Mesendoderm (in vitro differentiated cells): ENCODE measurements at regions not wholly inside any gene's neighbourhood (a gene's known extent, or its start where the extent isn't known, plus 50 kb on each side); places are given as distances from the start of the nearest gene placed in this dataset.
"Not testable (repeated sequence)": the region's sequence is repeated elsewhere in the genome, so short reads cannot be mapped to it uniquely, and the experiment has no call there.

ENCODE experiments used
- DNase-seq: peaks from one replicate; pipeline ENCODE4 v3.0.0; 2013
- H2AK5ac ChIP-seq: 2 replicates; pipeline ENCODE4 v1.6.1; 2013; ENCODE audit warnings: low read length, inconsistent platforms
- H2BK120ac ChIP-seq: 2 replicates; pipeline ENCODE4 v1.6.1; 2013; ENCODE audit warnings: low read depth, mild to moderate bottlenecking, low read length, moderate library complexity, mixed read lengths
- H2BK15ac ChIP-seq: replicated peaks from 2 replicates; pipeline ENCODE4 v1.6.1; 2013; ENCODE audit warnings: low read depth, mild to moderate bottlenecking, moderate library complexity
- H2BK5ac ChIP-seq: 2 replicates; pipeline ENCODE4 v1.6.1; 2013; ENCODE audit warnings: low read length, inconsistent platforms
- H3K18ac ChIP-seq: 2 replicates; pipeline ENCODE4 v1.6.1; 2013; ENCODE audit warnings: mild to moderate bottlenecking, low read length, mixed read lengths
- H3K23ac ChIP-seq: one replicate; pipeline ENCODE4 v1.6.1; 2013; ENCODE audit warnings: low read length
- H3K27ac ChIP-seq: 2 replicates; pipeline ENCODE4 v1.5.1; 2013; ENCODE audit warnings: low read depth, mild to moderate bottlenecking, inconsistent platforms, low read length, moderate library complexity
- H3K27me3 ChIP-seq: 2 replicates; pipeline ENCODE4 v1.6.1; 2013; ENCODE audit warnings: low read length, control low read depth, mild to moderate bottlenecking, inconsistent platforms; ENCODE audit not compliant: insufficient read depth, poor library complexity
- H3K36me3 ChIP-seq: 2 replicates; pipeline ENCODE4 v1.6.1; 2013; ENCODE audit warnings: low read length, inconsistent platforms; ENCODE audit not compliant: control insufficient read depth, insufficient read depth
- H3K4ac ChIP-seq: one replicate; pipeline ENCODE4 v1.6.1; 2013; ENCODE audit warnings: low read depth, mild to moderate bottlenecking, low read length, moderate library complexity
- H3K4me1 ChIP-seq: 2 replicates; pipeline ENCODE4 v1.6.1; 2013; ENCODE audit warnings: low read depth, low read length, inconsistent platforms; ENCODE audit not compliant: control insufficient read depth
- H3K4me2 ChIP-seq: 2 replicates; pipeline ENCODE4 v1.6.1; 2013; ENCODE audit warnings: low read length
- H3K4me3 ChIP-seq: 2 replicates; pipeline ENCODE4 v1.5.1; 2013; ENCODE audit warnings: mild to moderate bottlenecking, low read length
- H3K56ac ChIP-seq: one replicate; pipeline ENCODE4 v1.6.1; 2013; ENCODE audit warnings: low read length
- H3K79me1 ChIP-seq: 2 replicates; pipeline ENCODE4 v1.6.1; 2013; ENCODE audit warnings: low read length, inconsistent platforms
- H3K79me2 ChIP-seq: 2 replicates; pipeline ENCODE4 v1.6.1; 2013; ENCODE audit warnings: mild to moderate bottlenecking, low read length; ENCODE audit not compliant: control insufficient read depth, insufficient read depth
- H3K9ac ChIP-seq: 2 replicates; pipeline ENCODE4 v1.6.1; 2013; ENCODE audit warnings: low read length, inconsistent platforms
- H4K5ac ChIP-seq: one replicate; pipeline ENCODE4 v1.6.1; 2013; ENCODE audit warnings: low read length
- H4K8ac ChIP-seq: one replicate; pipeline ENCODE4 v1.6.1; 2013; ENCODE audit warnings: low read depth, mild to moderate bottlenecking, control low read depth, low read length, moderate library complexity
- WGBS: extraction: QIAGEN DNeasy Blood & Tissue Kit; methylation state at CpG from one replicate; pipeline ENCODE4 v1.1.7; 2013; ENCODE audit warnings: low lambda C conversion rate, missing lambda C conversion rate; ENCODE audit not compliant: insufficient coverage; ENCODE audit errors: extremely low coverage; 5-methylcytosine and 5-hydroxymethylcytosine counted together

DNA sequence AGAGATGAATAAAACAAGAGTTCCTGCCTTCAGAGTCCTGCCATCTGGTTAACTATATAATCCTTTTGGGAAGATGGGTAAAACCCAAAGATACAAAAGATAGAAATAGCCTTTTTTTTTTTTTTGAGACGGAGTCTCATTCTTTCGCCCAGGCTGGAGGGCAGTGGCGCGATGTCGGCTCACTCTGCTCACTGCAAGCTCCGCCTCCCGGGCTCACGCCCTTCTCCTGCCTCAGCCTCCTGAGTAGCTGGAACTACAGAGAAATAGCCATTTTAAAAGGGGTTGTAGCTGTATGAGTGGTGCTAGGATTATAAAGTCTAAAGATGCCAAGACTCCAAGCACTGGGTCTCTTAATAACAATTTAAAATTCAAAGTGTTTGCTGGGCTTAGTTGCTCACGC lies 97.2 kb downstream of the KDR start:
- H4K8ac ChIP-seq: no peak overlapping the region
- no peak overlapping the region for H3K18ac ChIP-seq
- DNase-seq: no peak
- H3K36me3 ChIP-seq: no peaks in the 10 kb centered on the region
- H3K4me3 ChIP-seq: no peak overlapping the region
- H2AK5ac ChIP-seq: no peak overlapping the region
- no peak overlapping the region for H3K4me2 ChIP-seq
- no peak overlapping the region for H2BK15ac ChIP-seq
- H3K27ac ChIP-seq: no peak overlapping the region
- no peak overlapping the region for H4K5ac ChIP-seq
- H3K79me2 ChIP-seq: no peaks in the 10 kb centered on the region
- no peak overlapping the region for H2BK120ac ChIP-seq
- no peak overlapping the region for H2BK5ac ChIP-seq
- peaks cover 6% of the 10 kb centered on the region for H3K4me1 ChIP-seq
- H3K23ac ChIP-seq: no peak overlapping the region
- H3K4ac ChIP-seq: no peak overlapping the region
- no CpG with 5 or more reads among the region's 9 CpGs for WGBS
- H3K9ac ChIP-seq: no peak overlapping the region
- H3K27me3 ChIP-seq: no peaks in the 10 kb centered on the region
- H3K56ac ChIP-seq: no peak overlapping the region
- H3K79me1 ChIP-seq: no peaks in the 10 kb centered on the region

- Histone ChIP-seq H3K4ac (no peak overlapping the region), H3K79me1 (no peaks in the 10 kb centered on the region), H2BK120ac (no peak overlapping the region), H2BK15ac (no peak overlapping the region), H4K5ac (no peak overlapping the region), H3K4me2 (no peak overlapping the region), H3K27me3 (no peaks in the 10 kb centered on the region), H2BK5ac (no peak overlapping the region), H3K56ac (no peak overlapping the region), H3K4me1 (peaks cover 4% of the 10 kb centered on the region), H3K23ac (no peak overlapping the region), H4K8ac (no peak overlapping the region), H3K9ac (no peak overlapping the region), H2AK5ac (no peak overlapping the region), H3K79me2 (no peaks in the 10 kb centered on the region), H3K18ac (no peak overlapping the region), H3K4me3 (no peak overlapping the region), H3K27ac (no peak overlapping the region), H3K36me3 (no peaks in the 10 kb centered on the region)
- DNase-seq: no peak
- no CpG with 5 or more reads among the region's 2 CpGs for WGBS
Measured at GRCh38 chr4:55027596-55027995, 97.8 kb downstream of the KDR start.

GRCh38 chr4:55025456-55025855 lies 99.9 kb downstream of the KDR start:
- not testable (repeated sequence) for H3K4ac ChIP-seq, H2BK15ac ChIP-seq, H3K4me3 ChIP-seq, H3K23ac ChIP-seq, H2AK5ac ChIP-seq, H4K8ac ChIP-seq, H3K18ac ChIP-seq, H3K4me1 ChIP-seq, DNase-seq, H3K27ac ChIP-seq, H2BK5ac ChIP-seq, H3K56ac ChIP-seq, H3K9ac ChIP-seq, H3K4me2 ChIP-seq, H3K27me3 ChIP-seq, H3K36me3 ChIP-seq, H4K5ac ChIP-seq, H2BK120ac ChIP-seq, H3K79me1 ChIP-seq, H3K79me2 ChIP-seq
- WGBS: no CpG with 5 or more reads among the region's 6 CpGs

GRCh38 chr4:55023030-55023429 lies 102.4 kb downstream of the KDR start:
- H3K36me3 ChIP-seq: no peaks in the 10 kb centered on the region
- WGBS: 100% methylated on average over 1 of the region's 2 CpGs
- no peak overlapping the region for H3K9ac ChIP-seq
- no peak overlapping the region for H2AK5ac ChIP-seq
- no peak overlapping the region for H2BK120ac ChIP-seq
- H4K8ac ChIP-seq: no peak overlapping the region
- H2BK5ac ChIP-seq: no peak overlapping the region
- no peak overlapping the region for H3K4me3 ChIP-seq
- no peaks in the 10 kb centered on the region for H3K27me3 ChIP-seq
- no peak overlapping the region for H3K56ac ChIP-seq
- no peaks in the 10 kb centered on the region for H3K4me1 ChIP-seq
- H4K5ac ChIP-seq: no peak overlapping the region
- no peak overlapping the region for H3K4ac ChIP-seq
- no peaks in the 10 kb centered on the region for H3K79me1 ChIP-seq
- DNase-seq: no peak
- no peak overlapping the region for H3K27ac ChIP-seq
- H3K79me2 ChIP-seq: no peaks in the 10 kb centered on the region
- no peak overlapping the region for H2BK15ac ChIP-seq
- H3K4me2 ChIP-seq: no peak overlapping the region
- no peak overlapping the region for H3K18ac ChIP-seq
- H3K23ac ChIP-seq: no peak overlapping the region

DNA sequence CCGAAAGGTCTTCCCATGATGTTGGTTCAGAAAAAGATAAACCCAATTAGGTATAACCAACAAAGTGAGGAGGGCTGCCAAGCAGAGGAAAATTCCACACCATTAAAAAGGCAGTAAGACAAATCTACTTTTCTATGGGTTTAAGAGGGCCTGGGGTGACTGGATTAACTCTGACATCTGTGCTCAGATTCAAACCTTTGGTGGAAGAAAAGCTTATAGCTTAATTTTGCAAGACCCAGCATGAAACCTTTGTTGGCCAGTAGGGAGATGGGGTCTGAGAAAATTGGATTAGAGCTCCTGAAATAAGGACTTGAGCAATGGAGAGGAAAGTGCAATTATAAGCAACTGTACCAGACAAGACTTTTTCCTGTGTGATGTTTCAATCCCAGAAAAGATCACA lies 104.2 kb downstream of the KDR start:
- no peaks in the 10 kb centered on the region for H3K79me2 ChIP-seq
- H3K27ac ChIP-seq: no peak overlapping the region
- H2BK120ac ChIP-seq: no peak overlapping the region
- no peak overlapping the region for H3K4me2 ChIP-seq
- H4K5ac ChIP-seq: no peak overlapping the region
- no CpG with 5 or more reads among the region's 1 CpG for WGBS
- no peaks in the 10 kb centered on the region for H3K36me3 ChIP-seq
- H4K8ac ChIP-seq: no peak overlapping the region
- no peak overlapping the region for H3K56ac ChIP-seq
- H3K27me3 ChIP-seq: no peaks in the 10 kb centered on the region
- no peaks in the 10 kb centered on the region for H3K79me1 ChIP-seq
- no peak overlapping the region for H3K9ac ChIP-seq
- no peaks in the 10 kb centered on the region for H3K4me1 ChIP-seq
- no peak overlapping the region for H3K18ac ChIP-seq
- no peak overlapping the region for H2BK15ac ChIP-seq
- DNase-seq: no peak
- H3K4ac ChIP-seq: no peak overlapping the region
- no peak overlapping the region for H2AK5ac ChIP-seq
- no peak overlapping the region for H3K4me3 ChIP-seq
- H2BK5ac ChIP-seq: no peak overlapping the region
- no peak overlapping the region for H3K23ac ChIP-seq

DNA sequence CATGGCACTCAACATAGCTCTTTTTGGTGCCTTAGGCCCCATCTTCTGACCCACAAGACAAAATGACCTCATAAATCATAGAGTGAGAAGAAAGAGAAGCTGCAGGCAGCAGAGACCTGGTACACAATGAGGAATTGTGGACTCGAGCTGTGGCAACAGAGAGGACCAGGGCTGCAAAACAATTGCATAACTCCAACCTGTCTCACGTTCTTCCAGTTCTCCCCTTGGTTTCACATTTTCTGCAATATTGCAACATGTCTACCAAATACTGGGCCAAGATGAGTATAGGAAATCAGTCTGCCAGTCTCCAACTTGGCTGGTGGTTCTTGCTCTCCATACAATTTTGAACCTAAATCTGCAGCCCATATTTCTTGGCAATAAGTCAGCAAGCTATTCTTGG lies 105.3 kb downstream of the KDR start:
- Histone ChIP-seq H3K4me3 (no peak overlapping the region), H3K18ac (no peak overlapping the region), H3K56ac (no peak overlapping the region), H3K79me1 (no peaks in the 10 kb centered on the region), H3K36me3 (no peaks in the 10 kb centered on the region), H2BK120ac (no peak overlapping the region), H3K79me2 (no peaks in the 10 kb centered on the region), H3K4ac (no peak overlapping the region), H4K8ac (no peak overlapping the region), H2AK5ac (no peak overlapping the region), H2BK5ac (no peak overlapping the region), H3K4me1 (no peaks in the 10 kb centered on the region), H4K5ac (no peak overlapping the region), H3K27me3 (no peaks in the 10 kb centered on the region), H2BK15ac (no peak overlapping the region), H3K9ac (no peak overlapping the region), H3K27ac (no peak overlapping the region), H3K23ac (no peak overlapping the region), H3K4me2 (no peak overlapping the region)
- no CpG with 5 or more reads among the region's 2 CpGs for WGBS
- DNase-seq: no peak
